A549 (cell line): ENCODE measurements at regions not wholly inside any gene's neighbourhood (a gene's known extent, or its start where the extent isn't known, plus 50 kb on each side); places are given as distances from the start of the nearest gene placed in this dataset.

Experiments
- CEBPB ChIP-seq, 2 experiments: fragments of >200 bp in 1 of 2; sonication (Bioruptor Twin) in 1 of 2; formaldehyde crosslinking in 1 of 2; IDR thresholded peaks; 2 replicates each; pipeline ENCODE4 v1.6.1; 2012 to 2016
- CTCF ChIP-seq: fragments of >200 bp; sonication (Bioruptor Twin); formaldehyde crosslinking; IDR thresholded peaks from 3 replicates; pipeline ENCODE4 v1.5.1; 2016
- EHMT2 ChIP-seq: fragments of 200-600 bp; sonication (generic); IDR thresholded peaks from 2 replicates; pipeline ENCODE4 v1.6.1; 2016; ENCODE audit warnings: antibody characterized with exemption, low read depth, mild to moderate bottlenecking, moderate library complexity
- MAFK ChIP-seq: fragments of 450-650 bp; IDR thresholded peaks from 2 replicates; pipeline ENCODE4 v1.6.1; 2014; ENCODE audit not compliant: partially characterized antibody
- RAD21 ChIP-seq, 2 experiments: fragments of >200 bp in 1 of 2; sonication (Bioruptor Twin) in 1 of 2; formaldehyde crosslinking in 1 of 2; IDR thresholded peaks in 1 of 2; conservative IDR thresholded peaks in 1 of 2; 2 replicates in 1 of 2; 3 replicates in 1 of 2; pipeline ENCODE4 v1.6.1; 2012 to 2018; ENCODE audit warnings: inconsistent platforms in 1 of 2
- RFX5 ChIP-seq: fragments of 450-650 bp; IDR thresholded peaks from 2 replicates; pipeline ENCODE4 v1.7.1; 2014; ENCODE audit warnings: antibody characterized with exemption, mild to moderate bottlenecking, moderate library complexity

- no peak for TF ChIP-seq CEBPB (IDR thresholded peaks at IDR 0.05)
- TF ChIP-seq CTCF = no peak
- TF ChIP-seq EHMT2 = no peak
- TF ChIP-seq RAD21 (conservative IDR thresholded peaks at IDR 0.05 in 1 of 2, IDR thresholded peaks at IDR 0.05 in 1 of 2) = no peak
- TF ChIP-seq MAFK = no peak
- no peak for TF ChIP-seq RFX5
Observed at GRCh38 chr5:164091836-164092235, 586.4 kb downstream of the MAT2B start.
